DOHH2 (cell line): ENCODE measurements at regions not wholly inside any gene's neighbourhood (a gene's known extent, or its start where the extent isn't known, plus 50 kb on each side); places are given as distances from the start of the nearest gene placed in this dataset.

Experiments used
- H3F3A ChIP-seq: fragments of 200-600 bp; sonication (generic), shearing (Covaris generic); 2 replicates; pipeline ENCODE4 v1.6.0; 2016; ENCODE audit warnings: antibody characterized with exemption, mild to moderate bottlenecking; ENCODE audit not compliant: control insufficient read depth, insufficient read depth
- H3K27ac ChIP-seq: fragments of 200-600 bp; sonication (generic); 2 replicates; pipeline ENCODE4 v1.5.1; 2014; ENCODE audit warnings: low read depth, mild to moderate bottlenecking, low read length, moderate library complexity
- H3K27me3 ChIP-seq: fragments of 200-600 bp; sonication (generic); 2 replicates; pipeline ENCODE4 v1.6.1; 2014; ENCODE audit warnings: mild to moderate bottlenecking, low read length, mixed read lengths; ENCODE audit not compliant: control insufficient read depth
- H3K36me3 ChIP-seq: fragments of 200-600 bp; sonication (generic); 2 replicates; pipeline ENCODE4 v1.6.1; 2014; ENCODE audit warnings: mild to moderate bottlenecking, low read length, moderate library complexity, mixed read lengths; ENCODE audit not compliant: control insufficient read depth
- H3K4me1 ChIP-seq: fragments of 200-600 bp; sonication (generic); 2 replicates; pipeline ENCODE4 v1.6.1; 2014; ENCODE audit warnings: mild to moderate bottlenecking, low read length, mixed read lengths; ENCODE audit not compliant: control insufficient read depth
- H3K4me2 ChIP-seq: fragments of 200-600 bp; sonication (generic); 2 replicates; pipeline ENCODE4 v1.6.0; 2014; ENCODE audit warnings: mild to moderate bottlenecking, low read length, moderate library complexity
- H3K4me3 ChIP-seq: fragments of 200-600 bp; sonication (generic); 2 replicates; pipeline ENCODE4 v1.5.1; 2014; ENCODE audit warnings: mild to moderate bottlenecking, low read length, mixed read lengths
- H3K79me2 ChIP-seq: fragments of 200-600 bp; sonication (generic); 2 replicates; pipeline ENCODE4 v1.6.1; 2014; ENCODE audit warnings: mild to moderate bottlenecking, low read length, mixed read lengths; ENCODE audit not compliant: control insufficient read depth
- H3K9me2 ChIP-seq: fragments of 200-600 bp; sonication (generic); replicated peaks from 2 replicates; pipeline ENCODE4 v1.6.1; 2014; ENCODE audit warnings: mild to moderate bottlenecking, low read length, mixed read lengths; ENCODE audit not compliant: control insufficient read depth
- H3K9me3 ChIP-seq: fragments of 200-600 bp; sonication (generic); 2 replicates; pipeline ENCODE4 v1.6.1; 2014; ENCODE audit warnings: antibody characterized with exemption, low read length, mixed read lengths; ENCODE audit not compliant: control insufficient read depth, insufficient read depth
- H4K20me1 ChIP-seq: fragments of 200-600 bp; sonication (generic); 2 replicates; pipeline ENCODE4 v1.6.0; 2014; ENCODE audit warnings: low read depth, mild to moderate bottlenecking, antibody characterized with exemption, low read length, moderate library complexity; ENCODE audit not compliant: control insufficient read depth, insufficient read depth
- CTCF ChIP-seq: fragments of 200-600 bp; sonication (generic); IDR thresholded peaks from one replicate; pipeline ENCODE4 v1.5.1; 2014; ENCODE audit warnings: antibody characterized with exemption, mild to moderate bottlenecking, low read depth, low read length; ENCODE audit not compliant: poor library complexity, severe bottlenecking
- EZH2phosphoT487 ChIP-seq: fragments of 200-600 bp; sonication (generic); IDR thresholded peaks from 2 replicates; pipeline ENCODE4 v1.6.1; 2017; ENCODE audit warnings: borderline replicate concordance, mild to moderate bottlenecking, antibody characterized with exemption, low read length, moderate library complexity, mixed read lengths

- Histone ChIP-seq H3K4me1 (peaks cover 8% of the 10 kb centered on the region), H3K4me3 (no peak overlapping the region), H4K20me1 (no peaks in the 10 kb centered on the region), H3K36me3 (peaks cover 20% of the 10 kb centered on the region), H3K9me2 (no peaks in the 10 kb centered on the region), H3K9me3 (no peaks in the 10 kb centered on the region), H3F3A (no peaks in the 10 kb centered on the region), H3K27me3 (no peaks in the 10 kb centered on the region), H3K4me2 (no peak overlapping the region), H3K79me2 (peaks cover 9% of the 10 kb centered on the region; the same call in 1 of the 2 replicates), H3K27ac (no peak overlapping the region)
- TF ChIP-seq CTCF, result no peak
- TF ChIP-seq EZH2phosphoT487, result no peak
Observed at GRCh38 chr3:44100298-44100695, 141.4 kb upstream of the TOPAZ1 start.

GRCh38 chr3:44104043-44104442 lies 137.6 kb upstream of the TOPAZ1 start:
- H3K9me3 ChIP-seq, result no peaks in the 10 kb centered on the region
- TF ChIP-seq EZH2phosphoT487 (no peak), CTCF (no peak)
- no peak overlapping the region for H3K4me2 ChIP-seq
- 0 out of 2 replicates have a peak, but pooled peaks cover 2% of the 10 kb centered on the region for H3K79me2 ChIP-seq
- H4K20me1 ChIP-seq, result no peaks in the 10 kb centered on the region
- peaks cover 43% of the 10 kb centered on the region for H3K36me3 ChIP-seq
- no peaks in the 10 kb centered on the region for H3K9me2 ChIP-seq
- H3K27ac ChIP-seq, result no peak overlapping the region
- H3K4me1 ChIP-seq, result peaks cover 8% of the 10 kb centered on the region
- H3K4me3 ChIP-seq, result no peak overlapping the region
- H3K27me3 ChIP-seq, result no peaks in the 10 kb centered on the region
- no peaks in the 10 kb centered on the region for H3F3A ChIP-seq

DNA sequence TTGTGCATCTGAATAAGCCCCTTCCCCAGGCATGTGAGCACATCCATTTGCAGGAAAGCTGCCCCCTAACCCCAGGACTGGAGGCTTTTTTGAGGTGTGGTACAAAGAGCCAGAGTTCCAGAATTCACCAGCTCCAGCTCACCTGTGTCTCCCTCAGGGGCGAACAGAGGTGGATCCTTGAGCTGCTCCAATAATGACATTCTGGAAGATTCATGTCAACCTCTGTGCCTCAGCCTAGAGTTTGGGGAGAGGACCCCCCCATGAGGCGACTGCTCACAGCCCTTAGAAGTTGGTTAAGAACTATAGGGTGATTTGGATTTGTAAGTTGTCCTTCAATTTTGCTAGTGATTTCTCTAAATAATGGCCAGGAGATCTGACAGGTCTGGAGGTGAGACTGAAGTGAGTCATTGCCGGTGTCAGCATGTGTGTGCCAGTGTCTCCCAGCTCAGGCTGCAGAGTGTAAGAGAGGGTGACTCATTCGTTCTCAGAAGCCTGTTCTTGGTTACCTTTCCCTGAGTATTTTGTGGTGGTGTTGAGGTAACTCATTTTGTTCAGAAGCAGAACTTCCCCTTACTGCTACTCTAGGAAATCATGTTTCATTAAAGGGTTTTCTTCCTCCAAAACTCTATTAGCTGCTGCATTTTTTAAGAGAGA lies 136.9 kb upstream of the TOPAZ1 start:
- Histone ChIP-seq H3K79me2 (0 out of 2 replicates have a peak, but pooled peaks cover 2% of the 10 kb centered on the region), H3K9me3 (no peaks in the 10 kb centered on the region), H3K4me1 (peaks cover 8% of the 10 kb centered on the region), H3F3A (no peaks in the 10 kb centered on the region), H3K4me3 (no peak overlapping the region), H3K36me3 (peaks cover 50% of the 10 kb centered on the region), H4K20me1 (no peaks in the 10 kb centered on the region), H3K27me3 (no peaks in the 10 kb centered on the region), H3K4me2 (no peak overlapping the region), H3K9me2 (no peaks in the 10 kb centered on the region), H3K27ac (no peak overlapping the region)
- TF ChIP-seq EZH2phosphoT487, result no peak
- TF ChIP-seq CTCF, result no peak
